Neuronal stem cell (in vitro differentiated cells): ENCODE measurements at regions not wholly inside any gene's neighbourhood (a gene's known extent, or its start where the extent isn't known, plus 50 kb on each side); places are given as distances from the start of the nearest gene placed in this dataset.

Experiments
- DNase-seq: peaks from one replicate; pipeline ENCODE4 v3.0.0-alpha.2; 2013; ENCODE audit warnings: low spot score
- H2AFZ ChIP-seq: one replicate; pipeline ENCODE4 v1.6.1; 2013; ENCODE audit warnings: mild to moderate bottlenecking, low read length, inconsistent platforms
- H2AK5ac ChIP-seq: 2 replicates; pipeline ENCODE4 v1.6.1; 2013; ENCODE audit warnings: low read depth, mild to moderate bottlenecking, inconsistent platforms, low read length, moderate library complexity, mixed read lengths
- H2BK120ac ChIP-seq: 2 replicates; pipeline ENCODE4 v1.6.1; 2013; ENCODE audit warnings: low read depth, mild to moderate bottlenecking, inconsistent platforms, low read length, moderate library complexity, mixed read lengths
- H2BK12ac ChIP-seq: one replicate; pipeline ENCODE4 v1.6.1; 2013; ENCODE audit warnings: low read length, inconsistent platforms
- H2BK15ac ChIP-seq: 2 replicates; pipeline ENCODE4 v1.6.1; 2013; ENCODE audit warnings: mild to moderate bottlenecking, low read length, inconsistent platforms, mixed read lengths
- H2BK5ac ChIP-seq: one replicate; pipeline ENCODE4 v1.6.1; 2013; ENCODE audit warnings: inconsistent platforms, mild to moderate bottlenecking, low read length, moderate library complexity
- H3K14ac ChIP-seq: one replicate; pipeline ENCODE4 v1.6.1; 2013; ENCODE audit warnings: low read length, inconsistent platforms
- H3K18ac ChIP-seq: 2 replicates; pipeline ENCODE4 v1.6.1; 2013; ENCODE audit warnings: low read length, inconsistent platforms
- H3K23ac ChIP-seq: 2 replicates; pipeline ENCODE4 v1.6.1; 2013; ENCODE audit warnings: low read depth, mild to moderate bottlenecking, mixed read lengths, low read length, inconsistent platforms; ENCODE audit not compliant: poor library complexity
- H3K27ac ChIP-seq: replicated peaks from 3 replicates; pipeline ENCODE4 v1.5.1; 2013; ENCODE audit warnings: low read length, inconsistent platforms
- H3K27me3 ChIP-seq, 3 experiments: 2 replicates each; pipeline ENCODE4 v1.6.1; 2013; ENCODE audit warnings: low read length in 3 of 3, mild to moderate bottlenecking in 2 of 3, inconsistent platforms in 1 of 3, low read depth in 1 of 3, mixed read lengths in 1 of 3, moderate library complexity in 1 of 3; ENCODE audit not compliant: control insufficient read depth in 3 of 3, insufficient read depth in 3 of 3
- H3K36me3 ChIP-seq, 2 donors: replicated peaks in 1 of 2; 2 replicates each; pipeline ENCODE4 v1.6.1; 2013; ENCODE audit warnings: low read length in 2 of 2; ENCODE audit not compliant: control insufficient read depth in 2 of 2, insufficient read depth in 2 of 2
- H3K4ac ChIP-seq: 2 replicates; pipeline ENCODE4 v1.6.1; 2013; ENCODE audit warnings: inconsistent platforms, mild to moderate bottlenecking, low read length, moderate library complexity
- H3K4me1 ChIP-seq, 2 donors: 1 replicate in 1 of 2; 2 replicates in 1 of 2; pipeline ENCODE4 v1.6.1; 2013; ENCODE audit warnings: low read length in 2 of 2, low read depth in 1 of 2; ENCODE audit not compliant: control insufficient read depth in 2 of 2, insufficient read depth in 1 of 2
- H3K4me2 ChIP-seq: one replicate; pipeline ENCODE4 v1.6.1; 2013; ENCODE audit warnings: mild to moderate bottlenecking, low read length, inconsistent platforms; ENCODE audit not compliant: insufficient read depth, poor library complexity, severe bottlenecking
- H3K4me3 ChIP-seq, 2 donors: 2 replicates each; pipeline ENCODE4 v1.5.1; 2013; ENCODE audit warnings: low read length in 2 of 2, mild to moderate bottlenecking in 2 of 2, inconsistent platforms in 1 of 2, moderate library complexity in 1 of 2
- H3K79me1 ChIP-seq: one replicate; pipeline ENCODE4 v1.6.1; 2013; ENCODE audit warnings: low read depth, mild to moderate bottlenecking, inconsistent platforms, low read length, moderate library complexity
- H3K9ac ChIP-seq: one replicate; pipeline ENCODE4 v1.6.1; 2013; ENCODE audit warnings: mild to moderate bottlenecking, low read depth, low read length, inconsistent platforms; ENCODE audit not compliant: poor library complexity
- H3K9me3 ChIP-seq, 2 donors: replicated peaks in 1 of 2; 2 replicates each; pipeline versions ENCODE3 to v1.6.1; 2013; ENCODE audit warnings: low read length in 2 of 2, mild to moderate bottlenecking in 2 of 2, inconsistent platforms in 1 of 2, low read depth in 1 of 2, mixed read lengths in 1 of 2, moderate library complexity in 1 of 2; ENCODE audit not compliant: control insufficient read depth in 2 of 2, insufficient read depth in 1 of 2
- H4K8ac ChIP-seq: one replicate; pipeline ENCODE4 v1.6.1; 2013; ENCODE audit warnings: low read depth, mild to moderate bottlenecking, inconsistent platforms, low read length, moderate library complexity
- H4K91ac ChIP-seq: one replicate; pipeline ENCODE4 v1.6.1; 2013; ENCODE audit warnings: low read length, low read depth, mild to moderate bottlenecking, inconsistent platforms; ENCODE audit not compliant: poor library complexity
- WGBS, 2 donors: extraction: QIAGEN DNeasy Blood & Tissue Kit; methylation state at CpG; one replicate each; pipeline ENCODE4 v1.1.7; 2013; ENCODE audit warnings: missing lambda C conversion rate in 2 of 2, mixed read lengths in 1 of 2; ENCODE audit not compliant: insufficient read length in 2 of 2, insufficient replicate concordance in 1 of 2; ENCODE audit errors: extremely low coverage in 2 of 2; 5-methylcytosine and 5-hydroxymethylcytosine counted together

DNA sequence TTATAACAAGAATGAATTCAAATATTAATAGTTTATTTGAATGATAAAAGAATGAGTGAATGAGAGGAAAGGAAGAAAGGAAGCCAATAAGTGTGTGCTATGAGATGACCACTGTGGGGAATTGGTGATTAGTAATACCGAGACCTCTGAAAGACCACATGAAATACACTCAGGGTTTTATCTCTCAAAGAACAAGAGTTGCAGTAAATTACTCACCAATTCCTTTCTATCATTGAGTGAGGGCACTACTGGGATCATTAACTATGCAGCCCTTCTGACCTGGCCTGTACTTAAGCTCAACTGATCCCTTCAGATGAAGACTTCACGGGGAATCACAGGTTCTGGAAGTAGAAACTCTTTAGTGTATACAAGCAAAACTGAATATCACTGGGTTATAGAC is 1636.1 kb downstream of the SLITRK5 start:
- Histone ChIP-seq H3K79me1 (no peaks in the 10 kb centered on the region), H3K9me3 (no peaks in the 10 kb centered on the region), H3K27me3 (no peaks in the 10 kb centered on the region), H3K4me2 (no peak overlapping the region), H2BK120ac (no peak overlapping the region), H3K14ac (no peak overlapping the region), H2AFZ (peak overlapping the region; percentile 63), H3K18ac (no peak overlapping the region), H4K91ac (no peak overlapping the region), H4K8ac (no peak overlapping the region), H2AK5ac (no peak overlapping the region), H3K4me1 (no peaks in the 10 kb centered on the region), H2BK15ac (no peak overlapping the region), H2BK12ac (no peak overlapping the region), H3K23ac (no peak overlapping the region), H3K4me3 (no peak overlapping the region), H2BK5ac (no peak overlapping the region), H3K9ac (no peak overlapping the region), H3K4ac (no peak overlapping the region), H3K27ac (no peak overlapping the region), H3K36me3 (no peaks in the 10 kb centered on the region)
- no peak for DNase-seq
- no CpG with 5 or more reads among the region's 2 CpGs for WGBS, 2 donors

DNA sequence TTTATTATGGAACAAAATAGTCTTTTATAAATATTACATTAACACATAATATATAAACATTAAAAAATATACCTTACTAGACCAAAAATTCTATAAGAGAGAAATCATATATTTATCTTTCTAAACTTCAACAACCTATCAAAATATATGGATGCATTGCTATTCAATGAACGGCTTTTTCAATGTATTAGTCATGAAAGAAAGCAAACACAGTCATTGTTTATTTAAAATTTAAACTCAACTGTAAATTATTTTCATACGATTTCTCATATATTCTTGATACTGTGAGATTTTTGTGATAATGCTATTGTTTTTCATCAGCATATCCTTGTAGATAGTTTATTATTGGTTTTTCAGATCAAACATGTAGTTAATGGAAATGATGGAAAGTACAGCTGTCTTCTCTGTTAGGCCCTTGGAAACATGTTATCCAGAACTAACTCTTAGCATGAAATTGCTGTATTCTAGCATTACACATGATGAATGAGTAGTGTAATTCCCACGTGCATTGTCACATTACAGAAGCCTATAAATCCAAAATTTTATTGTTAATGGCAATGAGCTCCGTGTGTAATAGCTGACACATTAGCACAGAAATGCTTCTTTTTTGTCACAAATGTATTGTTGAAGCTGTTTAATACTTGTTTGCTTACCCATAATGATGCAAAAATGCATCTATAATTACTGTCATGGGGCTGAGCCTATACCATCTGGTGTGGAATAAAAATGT is 1639.9 kb downstream of the SLITRK5 start:
- H2BK15ac ChIP-seq: no peak overlapping the region
- no peak overlapping the region for H3K23ac ChIP-seq
- no peak overlapping the region for H3K18ac ChIP-seq
- no peak overlapping the region for H3K27ac ChIP-seq
- H3K36me3 ChIP-seq: no peaks in the 10 kb centered on the region
- no peak overlapping the region for H4K8ac ChIP-seq
- no peaks in the 10 kb centered on the region for H3K4me1 ChIP-seq
- no peak overlapping the region for H3K4me2 ChIP-seq
- H3K79me1 ChIP-seq: no peaks in the 10 kb centered on the region
- no peak overlapping the region for H2AK5ac ChIP-seq
- no peak for DNase-seq
- no peak overlapping the region for H4K91ac ChIP-seq
- WGBS, 2 donors: no CpG with 5 or more reads among the region's 4 CpGs
- no peak overlapping the region for H2BK120ac ChIP-seq
- H3K9ac ChIP-seq: no peak overlapping the region
- peaks cover 0 to 2% of the 10 kb centered on the region in 2 donors for H3K9me3 ChIP-seq
- no peak overlapping the region for H3K4ac ChIP-seq
- H3K27me3 ChIP-seq: no peaks in the 10 kb centered on the region
- no peak overlapping the region for H2BK5ac ChIP-seq
- no peak overlapping the region for H3K4me3 ChIP-seq
- H2BK12ac ChIP-seq: no peak overlapping the region
- no peak overlapping the region for H3K14ac ChIP-seq
- no peak overlapping the region for H2AFZ ChIP-seq

DNA sequence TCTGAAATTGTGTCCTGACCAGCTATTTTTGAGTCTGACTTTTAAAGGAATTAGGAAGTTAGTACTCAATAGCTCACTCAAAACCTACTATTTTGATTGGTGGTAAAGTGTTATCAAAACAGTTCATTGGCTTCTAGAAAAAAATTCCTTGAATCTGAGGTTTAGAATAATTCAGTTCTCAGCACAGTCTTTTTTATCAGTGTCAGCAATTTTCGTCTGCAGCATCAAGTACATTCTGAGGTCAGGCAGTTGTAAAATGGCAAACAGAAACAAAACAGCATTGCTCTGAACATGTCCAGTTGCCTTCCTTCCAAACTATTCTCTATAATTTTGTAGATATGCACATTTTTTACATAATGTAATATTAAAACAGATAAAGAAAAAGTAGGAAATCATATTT is 1644.1 kb downstream of the SLITRK5 start:
- no peak for DNase-seq
- Histone ChIP-seq H4K91ac (no peak overlapping the region), H2BK12ac (no peak overlapping the region), H2AK5ac (no peak overlapping the region), H3K4me2 (no peak overlapping the region), H3K79me1 (no peaks in the 10 kb centered on the region), H3K4me1 (no peaks in the 10 kb centered on the region), H3K36me3 (no peaks in the 10 kb centered on the region), H3K27ac (no peak overlapping the region), H2AFZ (peak overlapping the region; percentile 73), H2BK120ac (no peak overlapping the region), H2BK15ac (no peak overlapping the region), H3K9ac (no peak overlapping the region), H4K8ac (no peak overlapping the region), H3K27me3 (no peaks in the 10 kb centered on the region), H3K18ac (no peak overlapping the region), H3K4ac (no peak overlapping the region), H3K14ac (no peak overlapping the region), H2BK5ac (no peak overlapping the region), H3K9me3 (peaks cover 0 to 2% of the 10 kb centered on the region in 2 donors), H3K4me3 (no peak overlapping the region), H3K23ac (no peak overlapping the region)
- no CpG with 5 or more reads among the region's 1 CpG for WGBS, 2 donors

DNA sequence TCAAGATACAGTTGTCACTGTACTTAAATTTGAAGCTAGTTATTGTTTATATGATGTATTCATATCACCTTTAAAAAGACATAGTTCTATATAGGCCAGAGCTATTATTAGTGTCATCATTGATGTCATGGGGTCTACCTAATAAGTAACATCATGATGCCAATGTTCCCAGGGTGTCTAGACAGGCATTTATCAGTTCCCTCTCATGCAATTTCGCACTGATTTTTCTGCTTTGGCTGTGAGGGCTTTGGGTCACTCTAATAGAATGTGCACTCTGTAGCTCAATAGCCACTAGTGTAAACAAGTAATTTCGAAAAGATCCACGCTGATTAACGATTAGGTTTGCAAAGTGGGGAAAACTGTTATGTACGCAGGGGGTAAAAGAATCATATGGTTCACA is 1651.3 kb downstream of the SLITRK5 start:
- Histone ChIP-seq H3K23ac (no peak overlapping the region), H3K14ac (no peak overlapping the region), H2AFZ (no peak overlapping the region), H3K18ac (no peak overlapping the region), H2BK120ac (no peak overlapping the region), H3K27ac (no peak overlapping the region), H2BK5ac (no peak overlapping the region), H3K4me3 (no peak overlapping the region), H3K9me3 (no peaks in the 10 kb centered on the region), H3K4ac (no peak overlapping the region), H2BK12ac (no peak overlapping the region), H3K4me1 (no peaks in the 10 kb centered on the region), H2AK5ac (no peak overlapping the region), H3K4me2 (no peak overlapping the region), H4K8ac (no peak overlapping the region), H3K36me3 (no peaks in the 10 kb centered on the region), H3K9ac (no peak overlapping the region), H3K79me1 (no peaks in the 10 kb centered on the region), H2BK15ac (no peak overlapping the region), H3K27me3 (no peaks in the 10 kb centered on the region), H4K91ac (no peak overlapping the region)
- no CpG with 5 or more reads among the region's 5 CpGs for WGBS, 2 donors
- DNase-seq: no peak
